Adrenal gland (tissue), 5 donors: ENCODE measurements at regions not wholly inside any gene's neighbourhood (a gene's known extent, or its start where the extent isn't known, plus 50 kb on each side); places are given as distances from the start of the nearest gene placed in this dataset.

Source experiments
- POLR2A ChIP-seq, 2 donors: fragments of 450-650 bp; IDR thresholded peaks; one replicate each; pipeline ENCODE4 v1.6.1; 2017; ENCODE audit warnings: antibody characterized with exemption in 2 of 2, mild to moderate bottlenecking in 2 of 2, moderate library complexity in 1 of 2
- TF ChIP-seq, protein P1 (sequence below), 6 experiments: fragments of 450-650 bp in 4 of 6; fragments of 200-600 bp in 2 of 6; sonication (generic) in 1 of 6; IDR thresholded peaks; 1 replicate in 5 of 6; 2 replicates in 1 of 6; pipeline versions ENCODE4 v1.5.1 to v1.8.0; 2016 to 2021; ENCODE audit warnings: antibody characterized with exemption in 6 of 6, mild to moderate bottlenecking in 2 of 6, moderate library complexity in 1 of 6
- donor health status: DM: no; HTN: no; CAD: no.

GRCh38 chr13:107322228-107322627 lies 754.3 kb upstream of the ARGLU1 start:
- no peak for TF ChIP-seq POLR2A (IDR thresholded peaks at IDR 0.05)
- TF ChIP-seq, protein P1, sequence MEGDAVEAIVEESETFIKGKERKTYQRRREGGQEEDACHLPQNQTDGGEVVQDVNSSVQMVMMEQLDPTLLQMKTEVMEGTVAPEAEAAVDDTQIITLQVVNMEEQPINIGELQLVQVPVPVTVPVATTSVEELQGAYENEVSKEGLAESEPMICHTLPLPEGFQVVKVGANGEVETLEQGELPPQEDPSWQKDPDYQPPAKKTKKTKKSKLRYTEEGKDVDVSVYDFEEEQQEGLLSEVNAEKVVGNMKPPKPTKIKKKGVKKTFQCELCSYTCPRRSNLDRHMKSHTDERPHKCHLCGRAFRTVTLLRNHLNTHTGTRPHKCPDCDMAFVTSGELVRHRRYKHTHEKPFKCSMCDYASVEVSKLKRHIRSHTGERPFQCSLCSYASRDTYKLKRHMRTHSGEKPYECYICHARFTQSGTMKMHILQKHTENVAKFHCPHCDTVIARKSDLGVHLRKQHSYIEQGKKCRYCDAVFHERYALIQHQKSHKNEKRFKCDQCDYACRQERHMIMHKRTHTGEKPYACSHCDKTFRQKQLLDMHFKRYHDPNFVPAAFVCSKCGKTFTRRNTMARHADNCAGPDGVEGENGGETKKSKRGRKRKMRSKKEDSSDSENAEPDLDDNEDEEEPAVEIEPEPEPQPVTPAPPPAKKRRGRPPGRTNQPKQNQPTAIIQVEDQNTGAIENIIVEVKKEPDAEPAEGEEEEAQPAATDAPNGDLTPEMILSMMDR (IDR thresholded peaks at IDR 0.05) = no peak
